ENCODE measurements at regions not wholly inside any gene's neighbourhood (a gene's known extent, or its start where the extent isn't known, plus 50 kb on each side); places are given as distances from the start of the nearest gene placed in this dataset.
A peak's percentile ranks its signal among the peaks of the same experiment; 100 is the strongest.

GRCh38 chr5:169354263-169354662 lies 53.3 kb upstream of the SLIT3 start:
- DNase-seq (ENCODE audit: low read depth, low spot score): no peak
- H3K4me3 ChIP-seq (ENCODE audit: low read depth, low read length): no peak overlapping the region
- TF ChIP-seq CTCF (IDR thresholded peaks at IDR 0.05; ENCODE audit: insufficient read depth, low read length, missing control alignments): no peak
- CTCF ChIA-PET: interaction anchor here (1.3 kb wide), 1 partner anchor 407 kb away, joined by 4 read pairs; no protein-coding TSS in a partner anchor
- POLR2A ChIA-PET: no interaction called here

- no peak for DNase-seq (ENCODE audit: low read depth, low spot score)
- ChIA-PET POLR2A (no interaction called here), CTCF (no interaction called here)
- no peak overlapping the region for H3K4me3 ChIP-seq (ENCODE audit: low read depth, low read length)
- TF ChIP-seq CTCF (IDR thresholded peaks at IDR 0.05; ENCODE audit: insufficient read depth, low read length, missing control alignments): no peak
Observed at GRCh38 chr5:169352901-169353300, 52.0 kb upstream of the SLIT3 start.

- POLR2A ChIA-PET: no interaction called here
- DNase-seq (ENCODE audit: low read depth, low spot score): no peak
- H3K4me3 ChIP-seq (ENCODE audit: low read depth, low read length): no peak overlapping the region
- no peak for TF ChIP-seq CTCF (IDR thresholded peaks at IDR 0.05; ENCODE audit: insufficient read depth, low read length, missing control alignments)
- CTCF ChIA-PET: interaction anchor here (0.9 to 1.2 kb wide), 3 partner anchors 49 to 225 kb away, joined by 3 read pairs; no protein-coding TSS in a partner anchor
Observed at GRCh38 chr5:169351721-169352120, 50.8 kb upstream of the SLIT3 start.

- CTCF ChIA-PET: interaction anchor here (1.0 to 1.4 kb wide), 5 partner anchors 48 to 230 kb away, joined by 3 to 5 read pairs (median 4); partner anchors contain the start of gene SLIT3
- peak; percentile 98 for DNase-seq (ENCODE audit: low read depth, low spot score)
- POLR2A ChIA-PET: interaction anchor here (0.7 to 1.3 kb wide), 6 partner anchors 50 to 392 kb away, joined by 3 to 4 read pairs (median 3); partner anchors contain the start of gene SLIT3
Observed at GRCh38 chr5:169350759-169351240, 49.9 kb upstream of the SLIT3 start.

More at GRCh38 chr5:169350759-169351240, 49.9 kb upstream of the SLIT3 start:
- TF ChIP-seq CTCF (IDR thresholded peaks at IDR 0.05; ENCODE audit: insufficient read depth, low read length, missing control alignments): no peak
- H3K4me3 ChIP-seq (ENCODE audit: low read depth, low read length): no peak overlapping the region

Data from AG04449 (cell line).